T47D (cell line): ENCODE measurements at regions not wholly inside any gene's neighbourhood (a gene's known extent, or its start where the extent isn't known, plus 50 kb on each side); places are given as distances from the start of the nearest gene placed in this dataset.

Experiments
- DNase-seq, 2 experiments: peaks; one replicate each; pipeline versions ENCODE4 v3.0.0 to v3.0.0-alpha.2; 2011 to 2012; ENCODE audit warnings: low read depth in 1 of 2, low spot score in 1 of 2
- JUND ChIP-seq: IDR thresholded peaks from 2 replicates; pipeline ENCODE4 v1.6.1; 2012; ENCODE audit warnings: low read depth
- in situ Hi-C: cut with HindIII; loops from 2 replicates; pipeline ENCODE4 v1.10.0; 2016; ENCODE audit warnings: low sequenced_read_pairs, low pct_unique_long_range_greater_than_20kb

GRCh38 chr14:27386391-27386790 is 788.6 kb upstream of the NOVA1 start:
- TF ChIP-seq JUND, result no peak
- DNase-seq, result no peak
- in situ Hi-C loops, result no loop called here

- no peak for TF ChIP-seq JUND
- in situ Hi-C loops, result no loop called here
- no peak for DNase-seq
Observed at GRCh38 chr14:27387463-27387862, 789.6 kb upstream of the NOVA1 start.

DNA sequence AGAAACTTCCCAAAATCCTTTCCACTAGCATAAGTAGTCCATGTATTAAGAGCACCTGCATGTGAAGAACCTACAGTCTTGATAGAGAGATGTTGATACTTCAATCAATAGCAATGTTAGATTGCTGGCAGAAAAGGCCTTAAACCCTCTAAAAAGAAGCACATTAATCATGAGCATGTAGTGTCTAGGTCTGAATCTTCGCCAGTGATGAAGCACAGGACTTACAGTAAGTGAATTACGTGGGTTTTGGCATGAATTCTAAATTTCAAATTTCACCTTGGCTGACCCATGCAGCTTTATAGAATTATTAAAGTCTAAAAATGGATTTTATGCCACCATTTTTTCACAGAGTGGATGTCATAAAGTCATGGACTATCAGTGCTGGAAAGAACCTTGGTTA is 791.6 kb upstream of the NOVA1 start:
- no peak for TF ChIP-seq JUND
- no peak for DNase-seq
- in situ Hi-C loops, result no loop called here

GRCh38 chr14:27390155-27390554 is 792.3 kb upstream of the NOVA1 start:
- in situ Hi-C loops, result no loop called here
- TF ChIP-seq JUND, result no peak
- no peak for DNase-seq

GRCh38 chr14:27391331-27391730 is 793.5 kb upstream of the NOVA1 start:
- in situ Hi-C loops, result no loop called here
- no peak for DNase-seq
- no peak for TF ChIP-seq JUND

- in situ Hi-C loops, result no loop called here
- no peak for TF ChIP-seq JUND
- DNase-seq, result no peak
Observed at GRCh38 chr14:27392153-27392552, 794.3 kb upstream of the NOVA1 start.

DNA sequence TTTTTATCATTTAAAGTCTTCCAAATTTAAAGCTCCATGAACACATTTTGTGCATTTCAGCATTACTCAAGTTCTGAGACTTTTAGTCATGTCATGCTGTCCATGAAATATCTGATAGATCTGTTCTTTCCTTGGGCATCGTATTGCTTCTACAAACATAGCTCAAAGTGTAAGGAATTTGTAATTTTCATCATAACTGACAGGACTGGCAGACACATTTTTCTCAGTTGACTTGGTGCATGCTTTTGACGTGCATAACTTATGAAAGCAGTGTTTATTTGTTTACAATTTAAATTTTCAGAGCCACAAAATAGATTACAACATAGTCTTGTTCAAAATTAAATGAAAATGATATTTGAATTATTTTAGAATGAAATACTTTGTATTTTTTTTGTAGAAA is 812.1 kb upstream of the NOVA1 start:
- in situ Hi-C loops, result no loop called here
- TF ChIP-seq JUND, result no peak

GRCh38 chr14:27410981-27411380 is 813.1 kb upstream of the NOVA1 start:
- in situ Hi-C loops, result no loop called here
- no peak for TF ChIP-seq JUND
- DNase-seq, result peak in 1 of 2 experiments; percentile 16

More for the DNA sequence above, 812.1 kb upstream of the NOVA1 start:
- DNase-seq, result no peak

- in situ Hi-C loops, result no loop called here
- peak in 1 of 2 experiments; percentile 14 for DNase-seq
- no peak for TF ChIP-seq JUND
Observed at GRCh38 chr14:27427796-27428195, 830.0 kb upstream of the NOVA1 start.

GRCh38 chr14:27435923-27436670 is 838.3 kb upstream of the NOVA1 start:
- TF ChIP-seq JUND, result no peak
- no peak for DNase-seq
- in situ Hi-C loops, result no loop called here

DNA sequence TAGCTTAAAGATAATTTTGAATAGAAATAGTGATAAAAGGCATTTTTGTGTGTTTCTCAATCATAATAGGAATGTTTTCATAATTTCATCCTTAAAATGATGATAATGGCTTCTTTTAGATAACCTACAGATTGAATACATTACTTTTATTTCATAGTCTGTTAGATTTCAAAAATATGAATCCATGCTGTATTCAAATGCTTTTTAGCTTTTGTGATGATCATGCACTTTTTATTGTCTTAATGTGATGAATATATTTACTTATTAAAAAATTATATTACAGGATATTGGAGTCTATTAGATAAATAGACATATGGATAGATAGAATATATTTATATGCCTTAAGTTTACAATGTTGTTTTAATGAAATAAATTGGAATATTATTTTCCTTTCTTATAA is 886.8 kb upstream of the NOVA1 start:
- in situ Hi-C loops, result no loop called here
- TF ChIP-seq JUND, result no peak

GRCh38 chr14:27485193-27485592 is 887.4 kb upstream of the NOVA1 start:
- DNase-seq, result no peak
- in situ Hi-C loops, result no loop called here
- TF ChIP-seq JUND, result no peak

More for the DNA sequence above, 886.8 kb upstream of the NOVA1 start:
- no peak for DNase-seq

DNA sequence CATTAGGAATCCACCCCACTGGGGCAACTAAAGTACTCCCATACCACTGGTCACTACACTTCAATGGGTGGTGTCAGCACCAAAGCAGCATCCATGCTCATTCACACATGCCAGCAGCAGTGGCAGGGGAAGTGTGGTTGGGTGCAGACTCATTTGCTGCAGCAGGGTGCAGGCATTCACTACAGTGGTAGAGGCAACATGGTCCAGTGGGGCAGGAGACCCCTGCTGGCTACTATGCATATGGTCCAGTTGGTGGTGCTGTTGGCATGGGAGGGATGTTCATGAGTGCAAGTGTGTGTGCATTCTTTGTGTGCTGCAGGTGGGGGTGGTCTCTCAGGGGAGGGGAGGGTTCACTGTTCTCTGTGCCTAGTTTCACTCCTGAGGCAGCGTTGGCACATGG is 908.4 kb upstream of the NOVA1 start:
- DNase-seq, result no peak
- TF ChIP-seq JUND, result no peak
- in situ Hi-C loops, result no loop called here

DNA sequence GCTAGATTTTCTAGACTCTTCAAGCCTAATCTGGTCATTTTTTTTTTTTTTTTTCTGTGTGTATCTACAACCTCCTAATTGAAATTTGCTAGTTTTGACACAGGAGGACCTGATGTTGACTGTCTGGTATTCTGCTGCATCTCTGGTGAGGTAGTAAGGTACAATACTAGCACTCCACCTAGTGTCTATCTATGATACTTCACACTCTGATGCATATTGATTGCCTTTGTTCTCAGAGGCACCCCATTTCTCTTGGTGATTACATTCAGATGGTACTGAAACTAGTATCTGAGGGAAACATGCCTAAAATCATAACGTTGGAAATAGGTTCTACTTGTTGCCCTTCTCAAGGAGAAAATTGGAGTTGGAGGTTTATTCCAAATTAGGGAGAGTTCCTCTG is 930.5 kb upstream of the NOVA1 start:
- in situ Hi-C loops, result no loop called here
- no peak for TF ChIP-seq JUND
- DNase-seq, result peak; percentile 52 to 76

GRCh38 chr14:27536748-27537147 is 938.9 kb upstream of the NOVA1 start:
- no peak for DNase-seq
- no peak for TF ChIP-seq JUND
- in situ Hi-C loops, result no loop called here
